ENCODE measurements at regions not wholly inside any gene's neighbourhood (a gene's known extent, or its start where the extent isn't known, plus 50 kb on each side); places are given as distances from the start of the nearest gene placed in this dataset.

- TF ChIP-seq POLR2A (IDR thresholded peaks at IDR 0.05) (no peak), CTCF (IDR thresholded peaks at IDR 0.05) (no peak)
These were observed 212.2 kb upstream of the FAT1 start for GRCh38 chr4:186935901-186936300.
